Fibroblast of the aortic adventitia (primary cell): ENCODE measurements at regions not wholly inside any gene's neighbourhood (a gene's known extent, or its start where the extent isn't known, plus 50 kb on each side); places are given as distances from the start of the nearest gene placed in this dataset.

ENCODE experiments used
- DNase-seq: peaks from one replicate; pipeline ENCODE4 v3.0.0-alpha.2; 2010; ENCODE audit warnings: low read depth
- H3K4me3 ChIP-seq: 2 replicates; pipeline ENCODE4 v1.5.1; 2011; ENCODE audit warnings: low read depth, mild to moderate bottlenecking, control low read depth, low read length, moderate library complexity
- CTCF ChIP-seq: IDR thresholded peaks from 2 replicates; pipeline ENCODE4 v1.5.1; 2011; ENCODE audit warnings: mild to moderate bottlenecking, low read length, control low read depth, inconsistent platforms; ENCODE audit not compliant: insufficient read depth

GRCh38 chr18:60976976-60977375 lies 356.3 kb upstream of the CDH20 start:
- no peak for TF ChIP-seq CTCF
- DNase-seq, result no peak
- H3K4me3 ChIP-seq, result no peak overlapping the region

- DNase-seq, result peak; percentile 84
- no peak overlapping the region for H3K4me3 ChIP-seq
- TF ChIP-seq CTCF, result no peak
Observed at GRCh38 chr18:60978338-60978737, 354.9 kb upstream of the CDH20 start.

GRCh38 chr18:60980422-60981005 lies 352.7 kb upstream of the CDH20 start:
- TF ChIP-seq CTCF, result no peak
- DNase-seq, result no peak
- no peak overlapping the region for H3K4me3 ChIP-seq

- peak; percentile 25 for DNase-seq
- TF ChIP-seq CTCF, result no peak
- no peak overlapping the region for H3K4me3 ChIP-seq
Observed at GRCh38 chr18:60981682-60982328, 351.4 kb upstream of the CDH20 start.

GRCh38 chr18:60982329-60982695 lies 350.9 kb upstream of the CDH20 start:
- no peak overlapping the region for H3K4me3 ChIP-seq
- TF ChIP-seq CTCF, result no peak
- no peak for DNase-seq

- no peak for TF ChIP-seq CTCF
- H3K4me3 ChIP-seq, result no peak overlapping the region
- no peak for DNase-seq
Observed at GRCh38 chr18:60982928-60983327, 350.3 kb upstream of the CDH20 start.

- no peak for TF ChIP-seq CTCF
- DNase-seq, result peak; percentile 65
- no peak overlapping the region for H3K4me3 ChIP-seq
Observed at GRCh38 chr18:60984510-60984909, 348.7 kb upstream of the CDH20 start.
